Bone marrow (tissue), 2 donors: ENCODE measurements at regions not wholly inside any gene's neighbourhood (a gene's known extent, or its start where the extent isn't known, plus 50 kb on each side); places are given as distances from the start of the nearest gene placed in this dataset.
"Not testable (repeated sequence)": the region's sequence is repeated elsewhere in the genome, so short reads cannot be mapped to it uniquely, and the experiment has no call there.

Source experiments
- DNase-seq, 2 donors: peaks; one replicate each; lab custom pipeline; 2025; lab: John Stamatoyannopoulos, UW

- DNase-seq: no peak
These were observed 688.4 kb downstream of the HTR1B start for GRCh38 chr6:76774781-76775384.

GRCh38 chr6:76772951-76773350 lies 690.3 kb downstream of the HTR1B start:
- no peak for DNase-seq

- DNase-seq: no peak
These were observed 692.1 kb downstream of the HTR1B start for GRCh38 chr6:76771059-76771634.

GRCh38 chr6:76770281-76770680 lies 693.0 kb downstream of the HTR1B start:
- no peak for DNase-seq

- DNase-seq: no peak
These were observed 694.7 kb downstream of the HTR1B start for GRCh38 chr6:76768556-76768955.

- DNase-seq: no peak
These were observed 691.6 kb upstream of the IMPG1 start for GRCh38 chr6:76764057-76764456.

GRCh38 chr6:76752841-76753240 lies 680.4 kb upstream of the IMPG1 start:
- no peak for DNase-seq

- not testable (repeated sequence) for DNase-seq
These were observed 672.9 kb upstream of the IMPG1 start for GRCh38 chr6:76745388-76745787.

- DNase-seq: not testable (repeated sequence)
These were observed 671.8 kb upstream of the IMPG1 start for GRCh38 chr6:76744151-76744720.

GRCh38 chr6:76742919-76743318 lies 670.5 kb upstream of the IMPG1 start:
- DNase-seq: no peak

- DNase-seq: no peak
These were observed 647.0 kb upstream of the IMPG1 start for GRCh38 chr6:76719449-76719848.

GRCh38 chr6:76708641-76709331 lies 636.3 kb upstream of the IMPG1 start:
- DNase-seq: no peak

- no peak for DNase-seq
These were observed 635.2 kb upstream of the IMPG1 start for GRCh38 chr6:76707630-76708029.

GRCh38 chr6:76706631-76707030 lies 634.2 kb upstream of the IMPG1 start:
- DNase-seq: no peak

- DNase-seq: no peak
These were observed 633.6 kb upstream of the IMPG1 start for GRCh38 chr6:76706086-76706485.

- DNase-seq: no peak
These were observed 631.3 kb upstream of the IMPG1 start for GRCh38 chr6:76703786-76704185.

GRCh38 chr6:76703285-76703684 lies 630.8 kb upstream of the IMPG1 start:
- no peak for DNase-seq

- DNase-seq: no peak
These were observed 629.7 kb upstream of the IMPG1 start for GRCh38 chr6:76702187-76702586.

- DNase-seq: no peak
These were observed 629.1 kb upstream of the IMPG1 start for GRCh38 chr6:76701610-76702009.

GRCh38 chr6:76697585-76697984 lies 625.1 kb upstream of the IMPG1 start:
- DNase-seq: no peak

- no peak for DNase-seq
These were observed 622.3 kb upstream of the IMPG1 start for GRCh38 chr6:76694795-76695194.

GRCh38 chr6:76684875-76685274 lies 612.4 kb upstream of the IMPG1 start:
- no peak for DNase-seq

- DNase-seq: no peak
These were observed 611.5 kb upstream of the IMPG1 start for GRCh38 chr6:76683985-76684384.
